ENCODE measurements at regions not wholly inside any gene's neighbourhood (a gene's known extent, or its start where the extent isn't known, plus 50 kb on each side); places are given as distances from the start of the nearest gene placed in this dataset.

- intact Hi-C loops (cut with DNase I, micrococcal nuclease): no loop called here
- no peaks in the 10 kb centered on the region for H3K36me3 ChIP-seq (ENCODE audit: low read depth)
These were observed 159.4 kb upstream of the PITX1 start for GRCh38 chr5:135193213-135194125.

GRCh38 chr5:135192351-135192750 is 158.3 kb upstream of the PITX1 start:
- no peak overlapping the region for H3K4me3 ChIP-seq
- no peaks in the 10 kb centered on the region for H3K9me3 ChIP-seq
- H3K4me1 ChIP-seq (ENCODE audit: low read depth): peaks cover 14% of the 10 kb centered on the region
- intact Hi-C loops (cut with DNase I, micrococcal nuclease): no loop called here
- DNase-seq (no peak), ATAC-seq (no peak)
- H3K36me3 ChIP-seq (ENCODE audit: low read depth): no peaks in the 10 kb centered on the region
- TF ChIP-seq CTCF (IDR thresholded peaks at IDR 0.05): no peak

More at GRCh38 chr5:135193213-135194125, 159.4 kb upstream of the PITX1 start:
- ATAC-seq (no peak), DNase-seq (no peak)
- no peak for TF ChIP-seq CTCF (IDR thresholded peaks at IDR 0.05)
- peaks cover 10% of the 10 kb centered on the region for H3K4me1 ChIP-seq (ENCODE audit: low read depth)
- no peak overlapping the region for H3K4me3 ChIP-seq
- H3K9me3 ChIP-seq: no peaks in the 10 kb centered on the region

GRCh38 chr5:135191084-135191826 is 157.2 kb upstream of the PITX1 start:
- ATAC-seq (peak; percentile 97), DNase-seq (peak; percentile 76 to 88 (median 82))
- no peaks in the 10 kb centered on the region for H3K36me3 ChIP-seq (ENCODE audit: low read depth)
- H3K9me3 ChIP-seq: no peaks in the 10 kb centered on the region
- H3K4me1 ChIP-seq (ENCODE audit: low read depth): peaks cover 14% of the 10 kb centered on the region
- TF ChIP-seq CTCF (IDR thresholded peaks at IDR 0.05): peak; percentile 96
- no peak overlapping the region for H3K4me3 ChIP-seq
- intact Hi-C loops (cut with DNase I, micrococcal nuclease): no loop called here

GRCh38 chr5:135190416-135191083 is 156.5 kb upstream of the PITX1 start:
- no peak for TF ChIP-seq CTCF (IDR thresholded peaks at IDR 0.05)
- intact Hi-C loops (cut with DNase I, micrococcal nuclease): no loop called here
- H3K4me1 ChIP-seq (ENCODE audit: low read depth): peaks cover 14% of the 10 kb centered on the region
- H3K9me3 ChIP-seq: no peaks in the 10 kb centered on the region
- no peaks in the 10 kb centered on the region for H3K36me3 ChIP-seq (ENCODE audit: low read depth)
- DNase-seq (peak in 1 of 3 donors; percentile 35), ATAC-seq (no peak)
- H3K4me3 ChIP-seq: no peak overlapping the region

GRCh38 chr5:135189024-135189423 is 155.0 kb upstream of the PITX1 start:
- ATAC-seq: no peak
- intact Hi-C loops (cut with DNase I, micrococcal nuclease): loop anchor here in 1 of 2 donors (10.0 kb wide), 1 partner anchor 164 kb away; no protein-coding TSS in a partner anchor

More at GRCh38 chr5:135189024-135189423, 155.0 kb upstream of the PITX1 start:
- Histone ChIP-seq H3K36me3 (ENCODE audit: low read depth) (no peaks in the 10 kb centered on the region), H3K9me3 (no peaks in the 10 kb centered on the region), H3K4me1 (ENCODE audit: low read depth) (peaks cover 14% of the 10 kb centered on the region), H3K4me3 (no peak overlapping the region)
- DNase-seq: no peak
- no peak for TF ChIP-seq CTCF (IDR thresholded peaks at IDR 0.05)
